Body of pancreas (tissue), 4 donors: ENCODE measurements at regions not wholly inside any gene's neighbourhood (a gene's known extent, or its start where the extent isn't known, plus 50 kb on each side); places are given as distances from the start of the nearest gene placed in this dataset.

Experiments used
- CTCF ChIP-seq, 7 experiments: fragments of 450-650 bp in 4 of 7; fragments of 200-600 bp in 3 of 7; sonication (generic) in 3 of 7; IDR thresholded peaks; one replicate each; pipeline ENCODE4 v1.5.1; 2016 to 2019; ENCODE audit warnings: antibody characterized with exemption in 7 of 7
- POLR2A ChIP-seq, 3 donors: fragments of 450-650 bp; IDR thresholded peaks; one replicate each; pipeline ENCODE4 v1.6.1; 2016; ENCODE audit warnings: antibody characterized with exemption in 3 of 3, mild to moderate bottlenecking in 2 of 3

GRCh38 chr20:16965401-16965800, 217.2 kb downstream of the OTOR start:
- TF ChIP-seq CTCF (IDR thresholded peaks at IDR 0.05) (no peak), POLR2A (IDR thresholded peaks at IDR 0.05) (no peak)
